Fibroblast of lung (primary cell): ENCODE measurements at regions not wholly inside any gene's neighbourhood (a gene's known extent, or its start where the extent isn't known, plus 50 kb on each side); places are given as distances from the start of the nearest gene placed in this dataset.

Experiments
- DNase-seq, 2 donors: peaks; one replicate each; pipeline versions ENCODE4 v3.0.0 to v3.0.0-alpha.2; 2010; ENCODE audit warnings: low read depth in 2 of 2
- H2AFZ ChIP-seq: 2 replicates; pipeline ENCODE4 v1.5.1; 2012; ENCODE audit warnings: low read length, control low read depth, inconsistent platforms
- H3K27ac ChIP-seq: 2 replicates; pipeline ENCODE4 v1.5.1; 2011; ENCODE audit warnings: low read length, control low read depth; ENCODE audit not compliant: insufficient read depth
- H3K27me3 ChIP-seq: 2 replicates; pipeline ENCODE4 v1.5.1; 2011; ENCODE audit warnings: mild to moderate bottlenecking, low read length; ENCODE audit not compliant: control insufficient read depth, insufficient read depth
- H3K36me3 ChIP-seq: 2 replicates; pipeline ENCODE4 v1.5.1; 2011; ENCODE audit warnings: low read length; ENCODE audit not compliant: control insufficient read depth, insufficient read depth
- H3K4me1 ChIP-seq: 2 replicates; pipeline ENCODE4 v1.5.1; 2011; ENCODE audit warnings: low read length; ENCODE audit not compliant: control insufficient read depth, insufficient read depth; ENCODE audit errors: extremely low read depth
- H3K4me2 ChIP-seq: 2 replicates; pipeline ENCODE4 v1.5.1; 2011; ENCODE audit warnings: low read length, control low read depth; ENCODE audit not compliant: insufficient read depth; ENCODE audit errors: extremely low read depth
- H3K4me3 ChIP-seq, 4 experiments: fragments of 200-600 bp in 1 of 4; sonication (generic) in 1 of 4; replicated peaks in 1 of 4; 2 replicates each; pipeline ENCODE4 v1.5.1; 2011 to 2016; ENCODE audit warnings: low read length in 4 of 4, low read depth in 3 of 4, mild to moderate bottlenecking in 3 of 4, control low read depth in 2 of 4, inconsistent platforms in 1 of 4, mixed read lengths in 1 of 4; ENCODE audit not compliant: insufficient read depth in 1 of 4; ENCODE audit errors: control extremely low read depth in 1 of 4
- H3K79me2 ChIP-seq: 2 replicates; pipeline ENCODE4 v1.5.1; 2012; ENCODE audit warnings: mild to moderate bottlenecking, low read length, inconsistent platforms; ENCODE audit not compliant: control insufficient read depth, insufficient read depth
- H3K9ac ChIP-seq: 2 replicates; pipeline ENCODE4 v1.5.1; 2011; ENCODE audit warnings: mild to moderate bottlenecking, low read length, control low read depth; ENCODE audit not compliant: insufficient read depth
- H3K9me3 ChIP-seq: 2 replicates; pipeline ENCODE4 v1.5.1; 2012; ENCODE audit warnings: low read depth, low read length; ENCODE audit not compliant: control insufficient read depth, insufficient read depth
- H4K20me1 ChIP-seq: 2 replicates; pipeline ENCODE4 v1.5.1; 2011; ENCODE audit warnings: low read length; ENCODE audit not compliant: control insufficient read depth, insufficient read depth; ENCODE audit errors: extremely low read depth
- EZH2 ChIP-seq: IDR thresholded peaks from 2 replicates; pipeline ENCODE4 v1.5.1; 2012; ENCODE audit warnings: low read length, control low read depth, mild to moderate bottlenecking; ENCODE audit errors: missing control alignments
- TF ChIP-seq, protein P1 (sequence below), 2 donors: IDR thresholded peaks in 1 of 2; conservative IDR thresholded peaks in 1 of 2; 1 replicate in 1 of 2; 2 replicates in 1 of 2; pipeline ENCODE4 v1.5.1; 2011 to 2012; ENCODE audit warnings: low read length in 2 of 2, control low read depth in 1 of 2, inconsistent platforms in 1 of 2, low read depth in 1 of 2, mild to moderate bottlenecking in 1 of 2

DNA sequence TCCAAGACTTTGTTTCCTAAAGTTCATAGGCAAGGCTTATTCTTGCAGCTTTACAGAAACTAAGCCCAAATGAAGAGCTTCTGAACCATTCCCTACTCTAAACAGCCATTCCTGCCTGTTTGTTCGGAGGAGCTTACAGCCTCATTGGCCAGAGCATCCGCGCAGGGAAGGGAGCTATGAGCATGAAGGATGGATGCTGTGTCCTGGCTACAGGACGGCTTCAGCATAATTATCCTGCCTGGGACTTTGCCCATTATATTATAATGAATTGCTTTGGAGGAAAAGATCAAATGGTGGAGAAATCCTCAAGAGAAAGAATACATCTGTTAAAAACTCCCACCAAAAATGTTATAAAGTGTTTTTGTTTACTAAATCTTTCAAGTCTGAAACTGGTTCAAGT lies 378.2 kb upstream of the BTBD3 start:
- Histone ChIP-seq H3K27ac (no peak overlapping the region), H3K4me3 (no peak overlapping the region), H3K27me3 (no peaks in the 10 kb centered on the region), H2AFZ (no peak overlapping the region), H3K4me2 (no peak overlapping the region), H3K36me3 (no peaks in the 10 kb centered on the region), H4K20me1 (no peaks in the 10 kb centered on the region), H3K79me2 (no peaks in the 10 kb centered on the region), H3K4me1 (no peaks in the 10 kb centered on the region), H3K9ac (no peak overlapping the region), H3K9me3 (no peaks in the 10 kb centered on the region)
- DNase-seq: no peak
- TF ChIP-seq, protein P1, sequence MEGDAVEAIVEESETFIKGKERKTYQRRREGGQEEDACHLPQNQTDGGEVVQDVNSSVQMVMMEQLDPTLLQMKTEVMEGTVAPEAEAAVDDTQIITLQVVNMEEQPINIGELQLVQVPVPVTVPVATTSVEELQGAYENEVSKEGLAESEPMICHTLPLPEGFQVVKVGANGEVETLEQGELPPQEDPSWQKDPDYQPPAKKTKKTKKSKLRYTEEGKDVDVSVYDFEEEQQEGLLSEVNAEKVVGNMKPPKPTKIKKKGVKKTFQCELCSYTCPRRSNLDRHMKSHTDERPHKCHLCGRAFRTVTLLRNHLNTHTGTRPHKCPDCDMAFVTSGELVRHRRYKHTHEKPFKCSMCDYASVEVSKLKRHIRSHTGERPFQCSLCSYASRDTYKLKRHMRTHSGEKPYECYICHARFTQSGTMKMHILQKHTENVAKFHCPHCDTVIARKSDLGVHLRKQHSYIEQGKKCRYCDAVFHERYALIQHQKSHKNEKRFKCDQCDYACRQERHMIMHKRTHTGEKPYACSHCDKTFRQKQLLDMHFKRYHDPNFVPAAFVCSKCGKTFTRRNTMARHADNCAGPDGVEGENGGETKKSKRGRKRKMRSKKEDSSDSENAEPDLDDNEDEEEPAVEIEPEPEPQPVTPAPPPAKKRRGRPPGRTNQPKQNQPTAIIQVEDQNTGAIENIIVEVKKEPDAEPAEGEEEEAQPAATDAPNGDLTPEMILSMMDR (conservative IDR thresholded peaks at IDR 0.05 in 1 of 2, IDR thresholded peaks at IDR 0.05 in 1 of 2; ENCODE audit: low read depth in 1 of 2, low read length in 2 of 2): no peak
- TF ChIP-seq EZH2: no peak

DNA sequence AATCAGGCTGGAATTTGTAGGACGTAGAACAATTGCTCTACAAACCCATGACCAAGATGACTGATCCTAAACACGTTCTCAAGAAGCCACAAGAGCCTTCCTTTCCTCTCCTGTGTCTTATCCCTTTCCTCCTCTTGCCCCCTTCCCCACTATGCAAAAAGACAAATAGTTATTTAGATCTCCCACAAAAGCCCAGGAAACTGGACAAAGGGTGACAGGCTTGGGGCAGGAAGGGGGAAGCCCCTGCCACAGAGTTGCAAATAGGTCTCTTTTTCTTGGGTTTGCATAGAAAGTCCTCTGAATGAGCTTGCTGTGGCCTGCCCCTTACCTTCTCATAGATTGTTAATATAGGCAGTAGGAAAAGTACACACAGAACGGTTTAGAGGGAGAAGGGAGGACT lies 377.1 kb upstream of the BTBD3 start:
- H3K4me3 ChIP-seq: no peak overlapping the region
- no peak for TF ChIP-seq EZH2
- TF ChIP-seq, protein P1 (conservative IDR thresholded peaks at IDR 0.05 in 1 of 2, IDR thresholded peaks at IDR 0.05 in 1 of 2; ENCODE audit: low read depth in 1 of 2, low read length in 2 of 2): no peak

DNA sequence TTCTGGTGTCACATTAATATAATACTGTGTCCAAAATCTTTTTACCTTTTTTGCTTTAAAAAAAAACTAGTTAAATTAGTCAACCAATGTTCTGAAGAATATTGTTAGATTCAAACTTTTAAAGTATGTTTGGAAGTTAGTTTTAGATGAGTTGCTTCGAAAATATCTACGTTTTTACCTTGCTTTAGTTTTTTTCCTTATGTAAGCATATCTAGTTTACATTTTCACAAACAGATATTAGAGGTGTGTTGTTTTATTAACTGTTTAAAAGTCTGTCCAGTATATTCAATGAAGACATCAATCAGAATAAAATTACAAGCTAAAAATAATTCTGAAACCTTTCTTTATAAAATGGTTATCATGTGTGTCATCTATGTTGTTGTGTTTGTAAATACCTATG lies 375.0 kb upstream of the BTBD3 start:
- Histone ChIP-seq H3K27me3 (no peaks in the 10 kb centered on the region), H3K4me3 (no peak overlapping the region), H3K27ac (no peak overlapping the region), H3K36me3 (no peaks in the 10 kb centered on the region), H3K4me2 (no peak overlapping the region), H2AFZ (no peak overlapping the region), H3K9me3 (no peaks in the 10 kb centered on the region), H4K20me1 (no peaks in the 10 kb centered on the region), H3K79me2 (no peaks in the 10 kb centered on the region), H3K4me1 (no peaks in the 10 kb centered on the region), H3K9ac (no peak overlapping the region)
- no peak for DNase-seq
- TF ChIP-seq, protein P1 (conservative IDR thresholded peaks at IDR 0.05 in 1 of 2, IDR thresholded peaks at IDR 0.05 in 1 of 2; ENCODE audit: low read depth in 1 of 2, low read length in 2 of 2): no peak
- TF ChIP-seq EZH2: no peak

More for the DNA sequence above, 377.1 kb upstream of the BTBD3 start:
- Histone ChIP-seq H3K9me3 (no peaks in the 10 kb centered on the region), H3K4me2 (no peak overlapping the region), H3K79me2 (no peaks in the 10 kb centered on the region), H2AFZ (no peak overlapping the region), H3K4me1 (no peaks in the 10 kb centered on the region), H3K27ac (no peak overlapping the region), H4K20me1 (no peaks in the 10 kb centered on the region), H3K36me3 (no peaks in the 10 kb centered on the region), H3K27me3 (no peaks in the 10 kb centered on the region), H3K9ac (no peak overlapping the region)
- no peak for DNase-seq
